Astrocyte of the hippocampus (primary cell): ENCODE measurements at regions not wholly inside any gene's neighbourhood (a gene's known extent, or its start where the extent isn't known, plus 50 kb on each side); places are given as distances from the start of the nearest gene placed in this dataset.

Experiments
- DNase-seq: peaks from one replicate; pipeline ENCODE4 v3.0.0; 2011; ENCODE audit warnings: low read depth, low spot score

GRCh38 chr10:107855301-107856046 is 691.0 kb upstream of the SORCS1 start:
- DNase-seq = no peak

GRCh38 chr10:107848726-107849360 is 684.3 kb upstream of the SORCS1 start:
- no peak for DNase-seq

GRCh38 chr10:107847620-107848019 is 683.1 kb upstream of the SORCS1 start:
- DNase-seq = no peak

- no peak for DNase-seq
Observed at GRCh38 chr10:107834706-107835105, 670.2 kb upstream of the SORCS1 start.

GRCh38 chr10:107831772-107832171 is 667.3 kb upstream of the SORCS1 start:
- no peak for DNase-seq

- DNase-seq = no peak
Observed at GRCh38 chr10:107829161-107829560, 664.7 kb upstream of the SORCS1 start.

- no peak for DNase-seq
Observed at GRCh38 chr10:107826171-107826570, 661.7 kb upstream of the SORCS1 start.

GRCh38 chr10:107814865-107815487 is 650.5 kb upstream of the SORCS1 start:
- DNase-seq = peak; percentile 64

GRCh38 chr10:107813451-107814162 is 649.1 kb upstream of the SORCS1 start:
- no peak for DNase-seq

- no peak for DNase-seq
Observed at GRCh38 chr10:107809889-107810288, 645.4 kb upstream of the SORCS1 start.

- DNase-seq = no peak
Observed at GRCh38 chr10:107807836-107808235, 643.3 kb upstream of the SORCS1 start.

GRCh38 chr10:107806026-107806425 is 641.5 kb upstream of the SORCS1 start:
- no peak for DNase-seq

GRCh38 chr10:107803546-107803945 is 639.0 kb upstream of the SORCS1 start:
- DNase-seq = no peak

GRCh38 chr10:107800061-107800460 is 635.6 kb upstream of the SORCS1 start:
- DNase-seq = no peak

GRCh38 chr10:107790271-107790670 is 625.8 kb upstream of the SORCS1 start:
- no peak for DNase-seq

- no peak for DNase-seq
Observed at GRCh38 chr10:107771066-107771465, 606.6 kb upstream of the SORCS1 start.

GRCh38 chr10:107767185-107767584 is 602.7 kb upstream of the SORCS1 start:
- peak; percentile 1 for DNase-seq

GRCh38 chr10:107754814-107755213 is 590.3 kb upstream of the SORCS1 start:
- no peak for DNase-seq

- DNase-seq = no peak
Observed at GRCh38 chr10:107749235-107749634, 584.7 kb upstream of the SORCS1 start.

- no peak for DNase-seq
Observed at GRCh38 chr10:107747851-107748250, 583.3 kb upstream of the SORCS1 start.

GRCh38 chr10:107741971-107742370 is 577.5 kb upstream of the SORCS1 start:
- no peak for DNase-seq

GRCh38 chr10:107740962-107741690 is 576.6 kb upstream of the SORCS1 start:
- DNase-seq = no peak
